Loucy (cell line): ENCODE measurements at regions not wholly inside any gene's neighbourhood (a gene's known extent, or its start where the extent isn't known, plus 50 kb on each side); places are given as distances from the start of the nearest gene placed in this dataset.
"Not testable (repeated sequence)": the region's sequence is repeated elsewhere in the genome, so short reads cannot be mapped to it uniquely, and the experiment has no call there.

Experiments used
- CTCF ChIP-seq: fragments of 200-600 bp; sonication (generic); conservative IDR thresholded peaks from 2 replicates; pipeline ENCODE4 v1.5.1; 2014; ENCODE audit warnings: mild to moderate bottlenecking, antibody characterized with exemption, low read length
- EZH2phosphoT487 ChIP-seq: fragments of 200-600 bp; IDR thresholded peaks from 2 replicates; pipeline ENCODE4 v1.6.1; 2018; ENCODE audit warnings: antibody characterized with exemption, mild to moderate bottlenecking, moderate library complexity, borderline replicate concordance

- not testable (repeated sequence) for TF ChIP-seq CTCF, EZH2phosphoT487
Observed at GRCh38 chrX:121196872-121197444, 149.5 kb downstream of the GLUD2 start.
